ENCODE measurements at regions not wholly inside any gene's neighbourhood (a gene's known extent, or its start where the extent isn't known, plus 50 kb on each side); places are given as distances from the start of the nearest gene placed in this dataset.

DNA sequence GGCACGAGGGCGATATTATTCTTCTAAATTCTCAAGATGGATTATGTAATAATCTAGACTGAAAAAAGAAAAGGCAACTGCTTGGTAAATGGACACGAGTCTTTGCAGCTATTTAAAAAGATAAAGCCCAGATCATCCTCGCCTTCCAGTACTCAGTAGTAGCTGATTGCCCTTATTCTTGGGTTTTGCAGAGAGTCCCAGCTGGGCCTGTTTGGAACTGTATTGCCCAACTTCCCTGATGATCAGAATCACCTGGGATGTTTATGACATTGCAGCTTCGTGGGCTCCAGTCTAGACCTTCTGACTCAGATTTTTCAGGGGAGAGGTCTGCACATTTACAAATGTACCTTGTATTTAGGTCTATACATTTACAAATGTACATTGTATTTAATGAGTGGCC lies 213.5 kb downstream of the RAB11FIP4 start:
- Histone ChIP-seq H3K4me3 (ENCODE audit: extremely low read depth in 1 of 4, insufficient read depth in 2 of 4, low read depth in 3 of 4, low read length in 4 of 4) (no peak overlapping the region), H3K79me2 (ENCODE audit: control insufficient read depth in 1 of 2, insufficient read depth in 2 of 2, low read length in 2 of 2) (no peaks in the 10 kb centered on the region), H2BK12ac (ENCODE audit: low read depth, low read length) (no peak overlapping the region), H3K4me1 (replicated peaks in 1 of 4; ENCODE audit: control insufficient read depth in 3 of 4, insufficient read depth in 4 of 4, low read length in 3 of 4) (peaks cover 2 to 4% (median 3%) of the 10 kb centered on the region in 4 experiments; a peak in 6 of 7 replicates), H3K79me1 (ENCODE audit: low read depth, low read length) (no peaks in the 10 kb centered on the region), H4K8ac (ENCODE audit: extremely low read depth, insufficient read depth, low read length) (no peak overlapping the region), H2AFZ (ENCODE audit: low read length) (no peak overlapping the region), H3K14ac (ENCODE audit: insufficient read length) (no peak overlapping the region), H3K36me3 (ENCODE audit: control insufficient read depth in 2 of 4, insufficient read depth in 4 of 4, low read length in 3 of 4) (no peaks in the 10 kb centered on the region), H3K23me2 (ENCODE audit: low read depth, low read length) (no peaks in the 10 kb centered on the region; the same call in 1 of the 2 replicates), H3K23ac (ENCODE audit: insufficient read length) (no peak overlapping the region), H3K27ac (ENCODE audit: low read depth, low read length) (no peak overlapping the region), H3K9ac (replicated peaks in 1 of 4; ENCODE audit: extremely low read depth in 1 of 4, low read depth in 3 of 4, low read length in 3 of 4) (no peak overlapping the region), H3K4me2 (ENCODE audit: insufficient read depth in 1 of 2, low read depth in 2 of 2, low read length in 2 of 2) (no peak overlapping the region), H2AK5ac (ENCODE audit: low read depth, low read length) (no peak overlapping the region), H2BK20ac (ENCODE audit: low read length) (no peak overlapping the region), H3K27me3 (replicated peaks in 1 of 4; ENCODE audit: control insufficient read depth in 3 of 4, extremely low read depth in 1 of 4, insufficient read depth in 3 of 4, low read length in 3 of 4) (no peaks in the 10 kb centered on the region), H3K9me3 (ENCODE audit: insufficient read depth in 2 of 2, low read depth in 1 of 2, low read length in 1 of 2) (no peaks in the 10 kb centered on the region), H2BK15ac (ENCODE audit: low read length) (no peak overlapping the region), H2BK5ac (ENCODE audit: low read depth, low read length) (no peak overlapping the region), H4K5ac (ENCODE audit: insufficient read length, low read depth, low read length) (no peak overlapping the region), H2BK120ac (replicated peaks; ENCODE audit: low read depth, low read length) (no peak overlapping the region), H3K56ac (replicated peaks; ENCODE audit: insufficient read length, low read depth, low read length) (no peak overlapping the region), H3K18ac (ENCODE audit: extremely low read depth, low read length) (no peak overlapping the region), H4K91ac (replicated peaks; ENCODE audit: insufficient read length, low read length) (no peak overlapping the region), H3K4ac (replicated peaks; ENCODE audit: insufficient read length, low read depth, low read length) (no peak overlapping the region), H4K20me1 (replicated peaks in 1 of 2; ENCODE audit: control insufficient read depth in 1 of 2, insufficient read depth in 2 of 2, low read length in 2 of 2) (no peaks in the 10 kb centered on the region)
- DNase-seq (ENCODE audit: low read depth in 1 of 2, low spot score in 2 of 2) (no peak), FAIRE-seq (no peak)
- ChIA-PET CTCF (ENCODE audit: partially characterized antibody) (interaction anchor here (1.0 kb wide), 1 partner anchor 77 kb away, joined by 3 read pairs; no protein-coding TSS in a partner anchor), POLR2A (ENCODE audit: partially characterized antibody) (no interaction called here)
- 88% methylated on average over 5 of the region's 5 CpGs; no CpG with 5 or more reads in 1 of the 2 experiments for WGBS, 2 experiments (ENCODE audit: extremely low coverage in 1 of 2, insufficient coverage in 1 of 2, insufficient read length in 1 of 2, insufficient replicate concordance in 2 of 2, low coverage in 1 of 2, low lambda C conversion rate in 2 of 2, missing lambda C conversion rate in 1 of 2)
- no peak for TF ChIP-seq POLR2AphosphoS5 (IDR thresholded peaks at IDR 0.05; ENCODE audit: low read depth, low read length)
- no peak for TF ChIP-seq CEBPB (IDR thresholded peaks at IDR 0.05; ENCODE audit: low read depth, low read length)
- TF ChIP-seq EGR1 (IDR thresholded peaks at IDR 0.05; ENCODE audit: borderline replicate concordance, low read depth, low read length): no peak
- TF ChIP-seq, protein P1, sequence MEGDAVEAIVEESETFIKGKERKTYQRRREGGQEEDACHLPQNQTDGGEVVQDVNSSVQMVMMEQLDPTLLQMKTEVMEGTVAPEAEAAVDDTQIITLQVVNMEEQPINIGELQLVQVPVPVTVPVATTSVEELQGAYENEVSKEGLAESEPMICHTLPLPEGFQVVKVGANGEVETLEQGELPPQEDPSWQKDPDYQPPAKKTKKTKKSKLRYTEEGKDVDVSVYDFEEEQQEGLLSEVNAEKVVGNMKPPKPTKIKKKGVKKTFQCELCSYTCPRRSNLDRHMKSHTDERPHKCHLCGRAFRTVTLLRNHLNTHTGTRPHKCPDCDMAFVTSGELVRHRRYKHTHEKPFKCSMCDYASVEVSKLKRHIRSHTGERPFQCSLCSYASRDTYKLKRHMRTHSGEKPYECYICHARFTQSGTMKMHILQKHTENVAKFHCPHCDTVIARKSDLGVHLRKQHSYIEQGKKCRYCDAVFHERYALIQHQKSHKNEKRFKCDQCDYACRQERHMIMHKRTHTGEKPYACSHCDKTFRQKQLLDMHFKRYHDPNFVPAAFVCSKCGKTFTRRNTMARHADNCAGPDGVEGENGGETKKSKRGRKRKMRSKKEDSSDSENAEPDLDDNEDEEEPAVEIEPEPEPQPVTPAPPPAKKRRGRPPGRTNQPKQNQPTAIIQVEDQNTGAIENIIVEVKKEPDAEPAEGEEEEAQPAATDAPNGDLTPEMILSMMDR (IDR thresholded peaks at IDR 0.05; ENCODE audit: control extremely low read depth in 1 of 3, insufficient read depth in 1 of 3, low read depth in 1 of 3, low read length in 3 of 3): no peak
- no peak for TF ChIP-seq ASH2L (IDR thresholded peaks at IDR 0.05; ENCODE audit: low read length)
- TF ChIP-seq YY1 (IDR thresholded peaks at IDR 0.05; ENCODE audit: low read depth, low read length): no peak
- TF ChIP-seq TEAD4 (IDR thresholded peaks at IDR 0.05; ENCODE audit: low read depth, low read length): no peak
- TF ChIP-seq CREB1 (IDR thresholded peaks at IDR 0.05): no peak
- TF ChIP-seq CHD1 (IDR thresholded peaks at IDR 0.05; ENCODE audit: low read depth, low read length): no peak
- no peak for TF ChIP-seq NRF1 (IDR thresholded peaks at IDR 0.05; ENCODE audit: low read depth, low read length)
- TF ChIP-seq, protein P2, sequence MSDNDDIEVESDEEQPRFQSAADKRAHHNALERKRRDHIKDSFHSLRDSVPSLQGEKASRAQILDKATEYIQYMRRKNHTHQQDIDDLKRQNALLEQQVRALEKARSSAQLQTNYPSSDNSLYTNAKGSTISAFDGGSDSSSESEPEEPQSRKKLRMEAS (IDR thresholded peaks at IDR 0.05): no peak
- no peak for TF ChIP-seq KDM5A (IDR thresholded peaks at IDR 0.05; ENCODE audit: low read length)
- no peak for TF ChIP-seq TCF12 (IDR thresholded peaks at IDR 0.05; ENCODE audit: low read depth, low read length)
- TF ChIP-seq EZH2 (IDR thresholded peaks at IDR 0.05; ENCODE audit: low read depth, low read length, severe bottlenecking): no peak

Measured in H1 (cell line).